GM12878 (cell line): ENCODE measurements at regions not wholly inside any gene's neighbourhood (a gene's known extent, or its start where the extent isn't known, plus 50 kb on each side); places are given as distances from the start of the nearest gene placed in this dataset.
A peak's percentile ranks its signal among the peaks of the same experiment; 100 is the strongest.

ENCODE experiments used
- ATAC-seq: fragments of 200-7000 bp; cut with Tn5 transposase; 3 replicates; pipeline ENCODE4 v1.9.1; 2020; ENCODE audit warnings: mild to moderate bottlenecking, moderate library complexity
- BruUV-seq: library from RNA; stranded (reverse); fragments of 400-500 nt; replicated peaks from 2 replicates; lab custom pipeline; 2021; lab: Mats Ljungman, UMichigan
- CTCF ChIA-PET: fragments of 300-600 bp; sonication (Branson Sonifier 250); formaldehyde crosslinking; extraction: SDS; loops from one replicate; lab custom pipeline; 2021; ENCODE audit warnings: inconsistent platforms; lab: Yijun Ruan, JAX
- POLR2A ChIA-PET: fragments of 350-600 bp; formaldehyde crosslinking; extraction: SDS; loops from one replicate; lab custom pipeline; 2021; ENCODE audit warnings: inconsistent platforms; lab: Charles Lee
- RAD21 ChIA-PET: fragments of 300-600 bp; sonication (Branson Sonifier 250); formaldehyde crosslinking; loops from one replicate; lab custom pipeline; 2023; ENCODE audit warnings: antibody characterized with exemption; ENCODE audit not compliant: unreplicated experiment; lab: Charles Lee
- SMC1A ChIA-PET: fragments of 300-600 bp; sonication (Branson Sonifier 250); formaldehyde crosslinking; loops from one replicate; lab custom pipeline; 2023; ENCODE audit not compliant: unreplicated experiment, uncharacterized antibody; lab: Charles Lee
- DNase-seq: peaks from one replicate; pipeline ENCODE4 v3.0.0-alpha.2; 2011; ENCODE audit warnings: low read depth, low spot score
- FAIRE-seq: peaks from 3 replicates; lab custom pipeline; 2011; peaks lifted over from hg19 to GRCh38; lab: Jason Lieb, UNC
- H2AFZ ChIP-seq: 2 replicates; pipeline ENCODE4 v1.6.0; 2011; ENCODE audit warnings: low read depth, low read length, control low read depth; ENCODE audit not compliant: control insufficient read depth
- H3K27ac ChIP-seq: 2 replicates; pipeline ENCODE4 v1.5.1; 2011; ENCODE audit warnings: control low read depth; ENCODE audit not compliant: control insufficient read depth, insufficient read depth
- H3K27me3 ChIP-seq, 2 experiments: replicated peaks in 1 of 2; 2 replicates each; pipeline versions ENCODE4 v1.6.0 to v1.6.1; 2011; ENCODE audit warnings: low read length in 1 of 2; ENCODE audit not compliant: control insufficient read depth in 2 of 2, insufficient read depth in 2 of 2
- H3K36me3 ChIP-seq, 2 experiments: 2 replicates each; pipeline ENCODE4 v1.5.1; 2011; ENCODE audit warnings: low read length in 1 of 2; ENCODE audit not compliant: control insufficient read depth in 2 of 2, insufficient read depth in 2 of 2
- H3K4me1 ChIP-seq: 2 replicates; pipeline ENCODE4 v1.6.1; 2011; ENCODE audit warnings: mild to moderate bottlenecking, low read length, moderate library complexity, mixed read lengths; ENCODE audit not compliant: control insufficient read depth, insufficient read depth
- H3K4me2 ChIP-seq: 2 replicates; pipeline ENCODE4 v1.6.0; 2011; ENCODE audit warnings: control low read depth; ENCODE audit not compliant: control insufficient read depth, insufficient read depth
- H3K4me3 ChIP-seq: fragments of 200-600 bp; sonication (generic); 2 replicates; pipeline ENCODE4 v1.5.1; 2016
- H3K79me2 ChIP-seq: 2 replicates; pipeline ENCODE4 v1.6.0; 2011; ENCODE audit warnings: low read length; ENCODE audit not compliant: control insufficient read depth, insufficient read depth
- H3K9ac ChIP-seq: 2 replicates; pipeline ENCODE4 v1.8.0; 2011; ENCODE audit warnings: low read length, control low read depth, mixed read lengths; ENCODE audit not compliant: control insufficient read depth, insufficient read depth
- H3K9me3 ChIP-seq: replicated peaks from 3 replicates; pipeline ENCODE4 v1.5.1; 2011; ENCODE audit warnings: mild to moderate bottlenecking, low read length; ENCODE audit not compliant: control insufficient read depth, insufficient read depth
- H4K20me1 ChIP-seq: 2 replicates; pipeline ENCODE4 v1.6.0; 2011; ENCODE audit not compliant: control insufficient read depth, insufficient read depth
- BACH1 ChIP-seq: fragments of 450-650 bp; IDR thresholded peaks from 2 replicates; pipeline ENCODE4 v1.6.1; 2017; ENCODE audit warnings: mild to moderate bottlenecking, borderline replicate concordance
- BCL11A ChIP-seq: IDR thresholded peaks from 2 replicates; pipeline ENCODE4 v1.6.1; 2011; ENCODE audit warnings: low read depth, low read length
- CBX5 ChIP-seq: sonication (generic); IDR thresholded peaks from 2 replicates; pipeline ENCODE4 v1.6.1; 2016; ENCODE audit warnings: low read depth, moderate library complexity, mild to moderate bottlenecking, inconsistent platforms
- CEBPB ChIP-seq, 2 experiments: fragments of 150-350 bp in 1 of 2; IDR thresholded peaks; 2 replicates each; pipeline ENCODE4 v1.6.1; 2012 to 2014; ENCODE audit warnings: low read depth in 2 of 2, low read length in 2 of 2, borderline replicate concordance in 1 of 2, inconsistent platforms in 1 of 2
- CHD1 ChIP-seq: IDR thresholded peaks from 2 replicates; pipeline ENCODE4 v1.6.1; 2012; ENCODE audit warnings: low read depth, low read length, improper control_type of control experiment
- CTCF ChIP-seq, 3 experiments: IDR thresholded peaks in 2 of 3; conservative IDR thresholded peaks in 1 of 3; 2 replicates each; pipeline ENCODE4 v1.5.1; 2011; ENCODE audit warnings: low read depth in 3 of 3, low read length in 3 of 3, mild to moderate bottlenecking in 3 of 3, control low read depth in 2 of 3, moderate library complexity in 2 of 3, inconsistent platforms in 1 of 3, mixed read lengths in 1 of 3; ENCODE audit not compliant: control insufficient read depth in 2 of 3, insufficient read depth in 1 of 3; ENCODE audit errors: extremely low read depth in 1 of 3
- MYB ChIP-seq: fragments of 150-350 bp; IDR thresholded peaks from 2 replicates; pipeline ENCODE4 v1.6.1; 2014; ENCODE audit warnings: mild to moderate bottlenecking, low read depth, low read length, borderline replicate concordance
- NFIC ChIP-seq: IDR thresholded peaks from 2 replicates; pipeline ENCODE4 v1.6.1; 2012; ENCODE audit warnings: low read depth, mild to moderate bottlenecking, inconsistent platforms, low read length, moderate library complexity
- NKRF ChIP-seq: fragments of 450-650 bp; conservative IDR thresholded peaks from 2 replicates; pipeline ENCODE4 v1.6.1; 2017; ENCODE audit warnings: mild to moderate bottlenecking, moderate library complexity
- TCF3 ChIP-seq: IDR thresholded peaks from 2 replicates; pipeline ENCODE4 v1.6.1; 2012; ENCODE audit warnings: low read depth, mild to moderate bottlenecking, low read length, borderline replicate concordance; ENCODE audit not compliant: insufficient read depth
- ZNF217 ChIP-seq: fragments of 450-650 bp; IDR thresholded peaks from 2 replicates; pipeline ENCODE4 v1.6.1; 2017; ENCODE audit warnings: antibody characterized with exemption, mild to moderate bottlenecking
- ZNF24 ChIP-seq: fragments of 450-650 bp; IDR thresholded peaks from 2 replicates; pipeline ENCODE4 v1.6.1; 2017; ENCODE audit warnings: antibody characterized with exemption, mild to moderate bottlenecking
- WGBS: methylation state at CpG from one replicate; pipeline ENCODE4 v1.1.6; 2016; ENCODE audit warnings: low lambda C conversion rate; ENCODE audit not compliant: insufficient replicate concordance, insufficient coverage; ENCODE audit errors: missing lambda C conversion rate; 5-methylcytosine and 5-hydroxymethylcytosine counted together
- in situ Hi-C: fragments of 300-500 bp; cut with MboI; formaldehyde crosslinking; loops from 9 replicates; pipeline ENCODE4 v1.14.3; 2018; ENCODE audit warnings: mixed read lengths
- intact Hi-C: fragments of 100-400 bp; cut with micrococcal nuclease; formaldehyde crosslinking; loops from one replicate; pipeline ENCODE4 v1.14.2; 2022; ENCODE audit not compliant: unreplicated experiment
- TF ChIP-seq, protein P1 (sequence below): fragments of 450-650 bp; IDR thresholded peaks from 2 replicates; pipeline ENCODE4 v1.6.1; 2017; ENCODE audit warnings: low read depth, mild to moderate bottlenecking, moderate library complexity
- TF ChIP-seq, protein P2 (sequence below): fragments of 450-650 bp; IDR thresholded peaks from 2 replicates; pipeline ENCODE4 v1.6.1; 2016; ENCODE audit warnings: mild to moderate bottlenecking

- ChIA-PET RAD21 (interaction anchor here (0.6 to 1.9 kb wide), 8 partner anchors 123 to 287 kb away, joined by 3 to 15 read pairs (median 4); no protein-coding TSS in a partner anchor), CTCF (interaction anchor here (0.6 to 7.0 kb wide), 21 partner anchors 10 to 731 kb away, joined by 3 to 88 read pairs (median 5); no protein-coding TSS in a partner anchor), SMC1A (interaction anchor here (0.5 to 4.1 kb wide), 19 partner anchors 10 to 647 kb away, joined by 3 to 29 read pairs (median 4); no protein-coding TSS in a partner anchor), POLR2A (interaction anchor here (0.5 to 1.2 kb wide), 2 partner anchors 153 to 195 kb away, joined by 3 read pairs; no protein-coding TSS in a partner anchor)
- in situ Hi-C loops, result loop anchor here (5.0 kb wide), 1 partner anchor 290 kb away; no protein-coding TSS in a partner anchor
- Histone ChIP-seq H3K9me3 (no peaks in the 10 kb centered on the region; the same call in 1 of the 3 replicates), H3K4me3 (no peak overlapping the region), H4K20me1 (no peaks in the 10 kb centered on the region), H3K4me1 (peaks cover 28% of the 10 kb centered on the region), H3K36me3 (no peaks in the 10 kb centered on the region), H3K79me2 (no peaks in the 10 kb centered on the region), H3K4me2 (peak overlapping the region; percentile 60; the same call in 1 of the 2 replicates), H3K27me3 (no peaks in the 10 kb centered on the region), H3K9ac (no peak overlapping the region), H2AFZ (peak overlapping the region; percentile 67), H3K27ac (no peak overlapping the region)
- no peak for DNase-seq
- ATAC-seq, result peak; percentile 85
- peak; percentile 87 for FAIRE-seq
- intact Hi-C loops, result loop anchor here (1.0 to 5.0 kb wide), 5 partner anchors 46 to 287 kb away; partner anchors contain the start of gene FYN
- no TSS peak for BruUV-seq
- 20% methylated on average over 23 of the region's 23 CpGs for WGBS
- TF ChIP-seq, protein P1, sequence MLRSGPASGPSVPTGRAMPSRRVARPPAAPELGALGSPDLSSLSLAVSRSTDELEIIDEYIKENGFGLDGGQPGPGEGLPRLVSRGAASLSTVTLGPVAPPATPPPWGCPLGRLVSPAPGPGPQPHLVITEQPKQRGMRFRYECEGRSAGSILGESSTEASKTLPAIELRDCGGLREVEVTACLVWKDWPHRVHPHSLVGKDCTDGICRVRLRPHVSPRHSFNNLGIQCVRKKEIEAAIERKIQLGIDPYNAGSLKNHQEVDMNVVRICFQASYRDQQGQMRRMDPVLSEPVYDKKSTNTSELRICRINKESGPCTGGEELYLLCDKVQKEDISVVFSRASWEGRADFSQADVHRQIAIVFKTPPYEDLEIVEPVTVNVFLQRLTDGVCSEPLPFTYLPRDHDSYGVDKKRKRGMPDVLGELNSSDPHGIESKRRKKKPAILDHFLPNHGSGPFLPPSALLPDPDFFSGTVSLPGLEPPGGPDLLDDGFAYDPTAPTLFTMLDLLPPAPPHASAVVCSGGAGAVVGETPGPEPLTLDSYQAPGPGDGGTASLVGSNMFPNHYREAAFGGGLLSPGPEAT, result 0 out of 2 replicates have a peak, but pooled peaks have one; percentile 15
- TF ChIP-seq NKRF, result no peak
- TF ChIP-seq NFIC, result no peak
- TF ChIP-seq CBX5, result peak; percentile 35; the same call in 1 of the 2 replicates
- TF ChIP-seq MYB, result no peak
- no peak for TF ChIP-seq BCL11A
- TF ChIP-seq BACH1, result no peak
- peak; percentile 85 to 95 (median 93); a peak in 5 of 6 replicates for TF ChIP-seq CTCF (IDR thresholded peaks at IDR 0.05 in 2 of 3, conservative IDR thresholded peaks at IDR 0.05 in 1 of 3; ENCODE audit: control insufficient read depth in 2 of 3, extremely low read depth in 1 of 3, insufficient read depth in 1 of 3, low read depth in 3 of 3, low read length in 3 of 3)
- TF ChIP-seq ZNF24, result no peak
- TF ChIP-seq CEBPB (IDR thresholded peaks at IDR 0.05; ENCODE audit: borderline replicate concordance in 1 of 2, low read depth in 2 of 2, low read length in 2 of 2), result no peak
- TF ChIP-seq, protein P2, sequence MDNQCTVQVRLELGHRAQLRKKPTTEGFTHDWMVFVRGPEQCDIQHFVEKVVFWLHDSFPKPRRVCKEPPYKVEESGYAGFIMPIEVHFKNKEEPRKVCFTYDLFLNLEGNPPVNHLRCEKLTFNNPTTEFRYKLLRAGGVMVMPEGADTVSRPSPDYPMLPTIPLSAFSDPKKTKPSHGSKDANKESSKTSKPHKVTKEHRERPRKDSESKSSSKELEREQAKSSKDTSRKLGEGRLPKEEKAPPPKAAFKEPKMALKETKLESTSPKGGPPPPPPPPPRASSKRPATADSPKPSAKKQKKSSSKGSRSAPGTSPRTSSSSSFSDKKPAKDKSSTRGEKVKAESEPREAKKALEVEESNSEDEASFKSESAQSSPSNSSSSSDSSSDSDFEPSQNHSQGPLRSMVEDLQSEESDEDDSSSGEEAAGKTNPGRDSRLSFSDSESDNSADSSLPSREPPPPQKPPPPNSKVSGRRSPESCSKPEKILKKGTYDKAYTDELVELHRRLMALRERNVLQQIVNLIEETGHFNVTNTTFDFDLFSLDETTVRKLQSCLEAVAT, result no peak
- TF ChIP-seq TCF3, result no peak
- no peak for TF ChIP-seq ZNF217
- no peak for TF ChIP-seq CHD1
These were observed 56.6 kb upstream of the CCN6 start for GRCh38 chr6:111997078-111997852.
